Islet of Langerhans (tissue), 1 donor: ENCODE measurements at regions not wholly inside any gene's neighbourhood (a gene's known extent, or its start where the extent isn't known, plus 50 kb on each side); places are given as distances from the start of the nearest gene placed in this dataset.

ENCODE experiments used
- FAIRE-seq: peaks from one replicate; lab custom pipeline; 2011; peaks lifted over from hg19 to GRCh38; lab: Jason Lieb, UNC

GRCh38 chr5:44659334-44659733 lies 149.4 kb upstream of the MRPS30 start:
- FAIRE-seq = no peak

- FAIRE-seq = no peak
Observed at GRCh38 chr5:44652674-44653073, 156.1 kb upstream of the MRPS30 start.

GRCh38 chr5:44646016-44646415 lies 162.7 kb upstream of the MRPS30 start:
- no peak for FAIRE-seq

- FAIRE-seq = no peak
Observed at GRCh38 chr5:44645502-44645901, 163.2 kb upstream of the MRPS30 start.

GRCh38 chr5:44644628-44645027 lies 164.1 kb upstream of the MRPS30 start:
- no peak for FAIRE-seq

GRCh38 chr5:44641820-44642219 lies 166.9 kb upstream of the MRPS30 start:
- no peak for FAIRE-seq

GRCh38 chr5:44640945-44641456 lies 167.7 kb upstream of the MRPS30 start:
- no peak for FAIRE-seq

GRCh38 chr5:44637916-44638869 lies 170.6 kb upstream of the MRPS30 start:
- FAIRE-seq = no peak

- no peak for FAIRE-seq
Observed at GRCh38 chr5:44632344-44632743, 176.4 kb upstream of the MRPS30 start.

- FAIRE-seq = no peak
Observed at GRCh38 chr5:44626846-44627245, 181.9 kb upstream of the MRPS30 start.

- no peak for FAIRE-seq
Observed at GRCh38 chr5:44622331-44622730, 186.4 kb upstream of the MRPS30 start.

- FAIRE-seq = no peak
Observed at GRCh38 chr5:44619875-44620610, 188.7 kb upstream of the MRPS30 start.

GRCh38 chr5:44614845-44615244 lies 193.9 kb upstream of the MRPS30 start:
- no peak for FAIRE-seq

- no peak for FAIRE-seq
Observed at GRCh38 chr5:44613936-44614335, 194.8 kb upstream of the MRPS30 start.

GRCh38 chr5:44605926-44606325 lies 202.8 kb upstream of the MRPS30 start:
- FAIRE-seq = no peak

GRCh38 chr5:44603496-44604272 lies 205.1 kb upstream of the MRPS30 start:
- FAIRE-seq = no peak

GRCh38 chr5:44574678-44575077 lies 185.5 kb upstream of the FGF10 start:
- no peak for FAIRE-seq

- no peak for FAIRE-seq
Observed at GRCh38 chr5:44568519-44568918, 179.3 kb upstream of the FGF10 start.

GRCh38 chr5:44565902-44566301 lies 176.7 kb upstream of the FGF10 start:
- FAIRE-seq = no peak

GRCh38 chr5:44565360-44565759 lies 176.1 kb upstream of the FGF10 start:
- no peak for FAIRE-seq

GRCh38 chr5:44546286-44546685 lies 157.1 kb upstream of the FGF10 start:
- FAIRE-seq = no peak

GRCh38 chr5:44543511-44543910 lies 154.3 kb upstream of the FGF10 start:
- no peak for FAIRE-seq
